ENCODE measurements at regions not wholly inside any gene's neighbourhood (a gene's known extent, or its start where the extent isn't known, plus 50 kb on each side); places are given as distances from the start of the nearest gene placed in this dataset.

DNA sequence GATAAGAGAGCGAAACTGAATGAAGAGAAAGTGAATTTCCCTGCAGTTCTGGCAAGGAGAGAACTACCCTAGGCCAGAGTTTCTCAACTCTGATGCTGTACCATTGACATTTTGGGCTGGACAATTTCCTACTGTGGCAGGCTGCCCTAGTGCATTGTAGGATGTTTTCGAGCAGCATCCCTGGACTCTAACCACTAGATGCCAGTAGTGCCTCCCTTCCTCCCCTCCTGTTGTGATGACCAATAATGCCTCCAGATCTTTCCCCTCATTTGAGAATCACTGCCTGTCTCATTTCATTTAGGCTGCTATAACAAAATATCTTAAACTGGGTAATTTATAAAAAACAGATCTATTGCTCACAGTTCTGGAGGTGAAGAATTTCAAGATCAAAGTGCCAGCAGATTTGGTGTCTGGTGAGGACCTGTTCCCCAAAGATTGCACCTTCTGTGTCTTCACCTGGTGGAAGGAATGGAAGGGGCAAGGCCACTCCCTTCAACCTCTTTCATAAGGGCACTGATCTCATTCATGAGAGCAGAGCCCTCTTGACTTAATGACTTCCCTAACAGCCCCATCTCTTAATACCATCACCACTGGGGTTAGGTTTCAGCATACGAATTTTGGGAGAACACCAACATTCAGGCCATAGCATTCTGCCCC, 188.9 kb upstream of the MEIS2 start:
- H3K4me3 ChIP-seq (ENCODE audit: control insufficient read depth, low read depth, low read length), result no peak overlapping the region
- TF ChIP-seq, protein P1, sequence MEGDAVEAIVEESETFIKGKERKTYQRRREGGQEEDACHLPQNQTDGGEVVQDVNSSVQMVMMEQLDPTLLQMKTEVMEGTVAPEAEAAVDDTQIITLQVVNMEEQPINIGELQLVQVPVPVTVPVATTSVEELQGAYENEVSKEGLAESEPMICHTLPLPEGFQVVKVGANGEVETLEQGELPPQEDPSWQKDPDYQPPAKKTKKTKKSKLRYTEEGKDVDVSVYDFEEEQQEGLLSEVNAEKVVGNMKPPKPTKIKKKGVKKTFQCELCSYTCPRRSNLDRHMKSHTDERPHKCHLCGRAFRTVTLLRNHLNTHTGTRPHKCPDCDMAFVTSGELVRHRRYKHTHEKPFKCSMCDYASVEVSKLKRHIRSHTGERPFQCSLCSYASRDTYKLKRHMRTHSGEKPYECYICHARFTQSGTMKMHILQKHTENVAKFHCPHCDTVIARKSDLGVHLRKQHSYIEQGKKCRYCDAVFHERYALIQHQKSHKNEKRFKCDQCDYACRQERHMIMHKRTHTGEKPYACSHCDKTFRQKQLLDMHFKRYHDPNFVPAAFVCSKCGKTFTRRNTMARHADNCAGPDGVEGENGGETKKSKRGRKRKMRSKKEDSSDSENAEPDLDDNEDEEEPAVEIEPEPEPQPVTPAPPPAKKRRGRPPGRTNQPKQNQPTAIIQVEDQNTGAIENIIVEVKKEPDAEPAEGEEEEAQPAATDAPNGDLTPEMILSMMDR (IDR thresholded peaks at IDR 0.05; ENCODE audit: control insufficient read depth, insufficient read depth, low read depth, low read length, missing control alignments), result no peak
- no peak for DNase-seq (ENCODE audit: low read depth)

DNA sequence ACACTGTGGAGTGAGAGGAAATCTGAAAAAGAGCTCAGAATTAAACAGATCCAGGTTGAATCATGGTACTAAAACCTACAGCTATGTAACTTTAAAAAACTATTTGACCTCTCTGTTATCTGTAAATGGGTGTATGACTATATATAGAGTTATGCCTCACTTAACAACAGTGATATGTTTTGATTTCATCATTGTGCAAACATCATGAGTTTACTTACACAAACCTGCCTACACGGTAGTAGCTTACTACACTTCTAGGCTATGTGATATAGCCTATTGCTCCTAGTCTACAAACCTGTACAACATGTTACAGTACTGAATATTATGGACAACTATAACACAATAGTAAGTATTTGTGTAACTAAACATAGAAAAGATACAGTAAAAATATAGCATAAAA, 191.6 kb upstream of the MEIS2 start:
- no peak overlapping the region for H3K4me3 ChIP-seq (ENCODE audit: control insufficient read depth, low read depth, low read length)
- TF ChIP-seq, protein P1 (IDR thresholded peaks at IDR 0.05; ENCODE audit: control insufficient read depth, insufficient read depth, low read depth, low read length, missing control alignments), result no peak
- DNase-seq (ENCODE audit: low read depth), result no peak

DNA sequence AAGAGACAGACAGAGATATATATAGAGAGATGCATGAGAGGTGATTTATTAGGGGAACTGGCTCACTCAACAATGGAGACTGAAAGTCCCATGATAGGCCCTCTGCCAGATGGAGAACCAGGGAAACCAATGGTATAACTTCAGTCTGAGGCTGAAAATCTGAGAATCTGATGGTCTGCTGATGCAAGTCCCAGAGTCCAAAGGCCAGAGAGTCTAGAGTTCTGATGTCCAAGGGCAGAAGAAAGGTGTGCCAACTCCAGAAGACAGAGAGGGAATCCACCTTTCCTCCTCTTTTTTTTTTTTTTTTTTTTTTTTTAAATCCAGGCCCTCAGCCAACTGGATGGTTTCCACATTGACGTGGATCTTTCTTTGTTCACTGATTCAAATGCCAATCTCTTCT, 197.9 kb upstream of the MEIS2 start:
- DNase-seq (ENCODE audit: low read depth), result no peak
- TF ChIP-seq, protein P1 (IDR thresholded peaks at IDR 0.05; ENCODE audit: control insufficient read depth, insufficient read depth, low read depth, low read length, missing control alignments), result no peak
- H3K4me3 ChIP-seq (ENCODE audit: control insufficient read depth, low read depth, low read length), result no peak overlapping the region

DNA sequence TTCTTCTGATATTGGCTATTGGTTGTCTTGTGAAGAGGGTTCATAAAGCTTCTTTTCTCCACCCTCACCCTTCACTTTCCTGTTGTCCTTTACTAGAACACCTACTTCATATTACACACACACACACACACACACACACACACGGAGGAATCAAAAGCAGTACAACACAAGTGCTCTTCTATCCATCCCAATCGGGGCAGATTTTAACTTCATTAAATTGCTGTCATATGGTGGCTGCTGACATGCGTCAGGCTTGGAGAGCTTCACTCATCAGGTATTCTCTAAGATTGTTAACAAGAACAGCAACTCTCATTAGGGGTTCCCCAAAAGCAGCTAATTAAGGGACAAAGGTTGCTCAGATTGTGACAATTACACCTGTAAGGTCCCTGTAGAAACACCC, 239.1 kb upstream of the MEIS2 start:
- no peak for DNase-seq (ENCODE audit: low read depth)
- no peak overlapping the region for H3K4me3 ChIP-seq (ENCODE audit: control insufficient read depth, low read depth, low read length)
- TF ChIP-seq, protein P1 (IDR thresholded peaks at IDR 0.05; ENCODE audit: control insufficient read depth, insufficient read depth, low read depth, low read length, missing control alignments), result no peak

DNA sequence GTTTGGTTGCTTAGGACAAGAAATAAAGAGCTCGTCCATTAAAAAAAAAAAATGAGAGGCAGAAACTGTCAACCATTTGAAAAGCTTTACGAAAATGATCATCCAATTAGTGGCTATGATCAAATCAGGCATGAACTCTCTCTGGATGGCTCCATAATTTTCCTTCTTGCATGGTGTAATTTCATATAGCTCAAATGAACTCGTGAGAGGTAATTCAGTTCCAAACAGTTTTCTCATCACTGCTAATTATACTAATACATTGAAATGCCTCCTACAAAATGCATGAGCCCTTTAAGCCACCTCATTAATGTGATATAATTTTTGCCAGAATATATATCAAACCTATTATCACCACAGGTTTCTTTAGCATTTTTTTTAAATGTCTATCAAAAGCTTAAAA, 239.5 kb upstream of the MEIS2 start:
- no peak for DNase-seq (ENCODE audit: low read depth)
- TF ChIP-seq, protein P1 (IDR thresholded peaks at IDR 0.05; ENCODE audit: control insufficient read depth, insufficient read depth, low read depth, low read length, missing control alignments), result no peak
- H3K4me3 ChIP-seq (ENCODE audit: control insufficient read depth, low read depth, low read length), result no peak overlapping the region

DNA sequence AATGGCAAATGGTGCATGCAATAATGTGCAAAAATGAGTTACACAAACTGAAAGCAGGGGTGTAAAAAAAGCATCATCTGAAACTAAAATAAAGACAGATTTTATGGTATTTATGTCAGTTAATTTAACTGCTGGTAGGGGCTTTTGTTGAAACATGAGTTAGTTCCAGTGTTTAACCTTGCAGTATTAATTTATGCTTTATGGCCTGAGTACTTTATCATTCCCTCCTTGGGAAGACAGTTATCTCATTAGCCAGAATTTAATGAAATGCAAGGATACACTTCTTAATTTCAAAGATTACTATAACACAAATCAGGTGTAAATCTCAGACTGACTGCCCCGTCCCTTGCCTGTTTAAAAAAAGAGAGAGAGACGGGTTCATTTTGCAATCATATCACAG, 240.1 kb upstream of the MEIS2 start:
- TF ChIP-seq, protein P1 (IDR thresholded peaks at IDR 0.05; ENCODE audit: control insufficient read depth, insufficient read depth, low read depth, low read length, missing control alignments), result no peak
- DNase-seq (ENCODE audit: low read depth), result no peak
- H3K4me3 ChIP-seq (ENCODE audit: control insufficient read depth, low read depth, low read length), result no peak overlapping the region

All from AG09309 (cell line).